OCI-LY3 (cell line): ENCODE measurements at regions not wholly inside any gene's neighbourhood (a gene's known extent, or its start where the extent isn't known, plus 50 kb on each side); places are given as distances from the start of the nearest gene placed in this dataset.

Experiments used
- H2AFZ ChIP-seq: fragments of 200-600, 300-600 bp; shearing (Covaris generic); 2 replicates; pipeline ENCODE4 v1.6.0; 2014; ENCODE audit warnings: antibody characterized with exemption, low read depth, low read length
- H3K27ac ChIP-seq: fragments of 200-600, 300-600 bp; sonication (generic); 2 replicates; pipeline ENCODE4 v1.5.1; 2014; ENCODE audit warnings: mild to moderate bottlenecking, low read length, moderate library complexity, mixed read lengths
- H3K27me3 ChIP-seq: fragments of 200-600, 300-600 bp; sonication (generic); 2 replicates; pipeline ENCODE4 v1.6.1; 2014; ENCODE audit warnings: low read depth, low read length, mixed read lengths
- H3K36me3 ChIP-seq: fragments of 200-600, 300-600 bp; sonication (generic); replicated peaks from 2 replicates; pipeline ENCODE3; 2014; ENCODE audit warnings: low read depth, low read length, mixed read lengths
- H3K4me1 ChIP-seq: fragments of 300-600, 200-600 bp; sonication (generic); 2 replicates; pipeline ENCODE4 v1.6.1; 2014; ENCODE audit warnings: low read length, mixed read lengths
- H3K4me2 ChIP-seq: fragments of 200-600, 300-600 bp; sonication (generic); 2 replicates; pipeline ENCODE4 v1.6.1; 2014; ENCODE audit warnings: low read length, mixed read lengths
- H3K4me3 ChIP-seq: fragments of 300-600, 200-600 bp; sonication (generic); 2 replicates; pipeline ENCODE4 v1.5.1; 2014; ENCODE audit warnings: antibody characterized with exemption, mild to moderate bottlenecking, low read length, moderate library complexity
- H3K79me2 ChIP-seq: fragments of 300-600, 200-600 bp; shearing (Covaris generic); 2 replicates; pipeline ENCODE4 v1.6.1; 2014; ENCODE audit warnings: mild to moderate bottlenecking, low read length, mixed read lengths
- H3K9ac ChIP-seq: fragments of 300-600, 200-600 bp; shearing (Covaris generic); 2 replicates; pipeline ENCODE4 v1.6.0; 2014; ENCODE audit warnings: mild to moderate bottlenecking, low read length, moderate library complexity
- H3K9me3 ChIP-seq: fragments of 200-600, 300-600 bp; shearing (Covaris generic); 2 replicates; pipeline ENCODE4 v1.6.1; 2014; ENCODE audit warnings: low read length, mixed read lengths; ENCODE audit not compliant: insufficient read depth
- H4K20me1 ChIP-seq: fragments of 200-600, 300-600 bp; sonication (generic); 2 replicates; pipeline ENCODE4 v1.6.1; 2016; ENCODE audit warnings: low read length, mixed read lengths; ENCODE audit not compliant: insufficient read depth
- EZH2phosphoT487 ChIP-seq: fragments of 200-600 bp; shearing (Covaris generic); IDR thresholded peaks from 2 replicates; pipeline ENCODE4 v1.6.1; 2018; ENCODE audit warnings: antibody characterized with exemption, mixed run types, low read depth
- TF ChIP-seq, protein P1 (sequence below): fragments of 200-600, 300-600 bp; sonication (generic); IDR thresholded peaks from 2 replicates; pipeline ENCODE4 v1.5.1; 2014; ENCODE audit warnings: antibody characterized with exemption, low read length, low read depth

DNA sequence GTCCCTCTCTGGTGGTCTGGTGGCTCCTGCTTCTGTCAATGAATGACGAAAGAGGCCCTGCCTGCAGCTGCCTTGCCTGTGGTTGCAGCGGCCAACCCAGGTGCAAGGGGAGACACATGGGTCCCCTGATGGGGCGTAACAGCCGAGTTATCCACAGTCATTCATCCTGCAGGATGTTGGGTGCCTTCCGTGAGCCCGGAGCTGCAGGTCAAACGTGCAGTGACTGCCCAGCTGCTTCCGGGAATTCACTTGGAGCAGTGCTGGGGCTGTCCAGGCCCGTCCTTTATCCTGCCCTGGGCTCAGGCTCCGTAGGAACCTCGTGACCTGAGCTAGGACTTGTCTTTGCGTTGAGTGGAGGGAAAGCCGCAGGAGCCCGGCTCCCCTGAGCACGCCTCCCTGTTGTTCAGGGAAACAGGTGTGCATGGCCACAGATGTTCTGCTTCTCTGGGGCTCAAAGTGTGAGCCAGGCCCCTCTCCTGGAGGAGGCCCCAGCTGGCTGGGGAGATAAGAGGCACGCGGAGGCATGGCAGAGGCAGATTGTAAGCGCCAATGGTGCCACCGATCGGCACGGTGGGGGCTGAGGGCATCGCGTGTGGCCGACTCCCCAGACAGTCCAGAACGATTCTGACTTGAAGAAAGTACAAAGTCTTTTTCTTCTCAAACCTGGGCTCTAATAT, 635.4 kb downstream of the BRD1 start:
- H3K4me2 ChIP-seq = no peak overlapping the region
- H3K36me3 ChIP-seq = no peaks in the 10 kb centered on the region
- H3K27me3 ChIP-seq = no peaks in the 10 kb centered on the region
- H3K4me3 ChIP-seq = no peak overlapping the region
- no peak overlapping the region for H3K27ac ChIP-seq
- H3K4me1 ChIP-seq = no peaks in the 10 kb centered on the region
- no peaks in the 10 kb centered on the region for H4K20me1 ChIP-seq
- H2AFZ ChIP-seq = no peak overlapping the region
- no peaks in the 10 kb centered on the region for H3K9me3 ChIP-seq
- no peak overlapping the region for H3K9ac ChIP-seq
- no peaks in the 10 kb centered on the region for H3K79me2 ChIP-seq
- no peak for TF ChIP-seq EZH2phosphoT487
- TF ChIP-seq, protein P1, sequence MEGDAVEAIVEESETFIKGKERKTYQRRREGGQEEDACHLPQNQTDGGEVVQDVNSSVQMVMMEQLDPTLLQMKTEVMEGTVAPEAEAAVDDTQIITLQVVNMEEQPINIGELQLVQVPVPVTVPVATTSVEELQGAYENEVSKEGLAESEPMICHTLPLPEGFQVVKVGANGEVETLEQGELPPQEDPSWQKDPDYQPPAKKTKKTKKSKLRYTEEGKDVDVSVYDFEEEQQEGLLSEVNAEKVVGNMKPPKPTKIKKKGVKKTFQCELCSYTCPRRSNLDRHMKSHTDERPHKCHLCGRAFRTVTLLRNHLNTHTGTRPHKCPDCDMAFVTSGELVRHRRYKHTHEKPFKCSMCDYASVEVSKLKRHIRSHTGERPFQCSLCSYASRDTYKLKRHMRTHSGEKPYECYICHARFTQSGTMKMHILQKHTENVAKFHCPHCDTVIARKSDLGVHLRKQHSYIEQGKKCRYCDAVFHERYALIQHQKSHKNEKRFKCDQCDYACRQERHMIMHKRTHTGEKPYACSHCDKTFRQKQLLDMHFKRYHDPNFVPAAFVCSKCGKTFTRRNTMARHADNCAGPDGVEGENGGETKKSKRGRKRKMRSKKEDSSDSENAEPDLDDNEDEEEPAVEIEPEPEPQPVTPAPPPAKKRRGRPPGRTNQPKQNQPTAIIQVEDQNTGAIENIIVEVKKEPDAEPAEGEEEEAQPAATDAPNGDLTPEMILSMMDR = no peak

DNA sequence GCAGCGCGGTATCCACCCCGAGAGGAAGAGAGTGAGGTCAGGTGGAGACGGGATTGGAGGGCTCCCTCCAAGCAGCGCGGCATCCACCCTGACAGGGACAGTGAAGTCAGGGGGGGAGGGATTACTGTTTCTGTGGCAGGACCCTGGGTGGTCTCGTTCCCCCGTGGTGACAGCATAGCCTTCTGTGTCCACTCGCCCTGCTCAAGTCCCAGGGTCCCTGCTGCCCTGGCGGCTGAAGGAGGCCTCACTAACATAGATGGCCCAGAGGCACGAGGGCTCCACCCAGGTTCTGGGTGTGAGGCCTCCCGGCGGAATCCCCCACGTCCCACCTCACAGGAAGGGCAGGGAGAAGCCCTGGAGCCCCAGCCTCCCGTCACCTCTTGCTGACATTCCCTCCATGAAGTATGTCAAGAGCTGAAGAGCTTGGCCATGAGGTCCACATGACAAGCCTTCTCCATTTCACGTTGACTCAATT, 636.1 kb downstream of the BRD1 start:
- Histone ChIP-seq H4K20me1 (no peaks in the 10 kb centered on the region), H3K36me3 (no peaks in the 10 kb centered on the region), H3K4me3 (no peak overlapping the region), H2AFZ (no peak overlapping the region), H3K9me3 (no peaks in the 10 kb centered on the region), H3K4me2 (no peak overlapping the region), H3K4me1 (no peaks in the 10 kb centered on the region), H3K27me3 (no peaks in the 10 kb centered on the region), H3K9ac (no peak overlapping the region), H3K27ac (no peak overlapping the region), H3K79me2 (no peaks in the 10 kb centered on the region)
- no peak for TF ChIP-seq EZH2phosphoT487
- TF ChIP-seq, protein P1 = no peak

DNA sequence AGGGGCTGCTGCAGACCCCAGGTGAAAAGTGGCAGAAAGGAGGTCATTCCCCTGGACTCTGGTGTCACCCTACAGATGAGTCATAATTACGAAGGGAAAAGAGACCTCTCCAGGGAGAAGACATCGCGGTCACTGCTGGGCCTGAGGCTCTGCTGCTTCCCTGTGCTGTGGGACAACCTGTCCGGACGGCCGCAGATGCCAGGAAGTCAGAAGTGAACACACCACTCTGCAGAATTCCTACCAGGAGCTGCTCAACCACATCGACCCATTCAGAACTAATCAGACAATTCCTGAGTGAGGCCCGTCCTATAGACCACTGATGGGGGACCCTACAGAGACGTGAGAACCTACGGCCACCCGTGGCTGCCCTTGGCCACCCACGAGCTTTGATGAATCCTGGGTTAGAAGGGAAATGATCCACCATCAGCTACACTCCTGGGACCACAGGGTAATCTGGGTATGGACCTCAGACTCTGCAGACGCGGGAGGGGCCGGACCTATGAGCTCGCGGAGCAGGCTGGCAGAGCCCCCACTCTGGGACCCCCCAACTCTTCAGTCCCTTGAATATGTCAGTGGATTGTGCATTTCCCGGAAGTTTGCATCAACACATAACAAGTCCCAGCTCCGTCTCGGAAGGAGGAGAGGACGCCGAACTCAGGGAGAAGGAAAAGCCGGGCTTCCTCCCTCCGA, 636.7 kb downstream of the BRD1 start:
- TF ChIP-seq, protein P1 = no peak
- TF ChIP-seq EZH2phosphoT487 = no peak
- H4K20me1 ChIP-seq = no peaks in the 10 kb centered on the region
- no peaks in the 10 kb centered on the region for H3K4me1 ChIP-seq
- H3K27me3 ChIP-seq = no peaks in the 10 kb centered on the region
- H3K9me3 ChIP-seq = no peaks in the 10 kb centered on the region
- no peak overlapping the region for H3K9ac ChIP-seq
- H3K27ac ChIP-seq = no peak overlapping the region
- no peaks in the 10 kb centered on the region for H3K36me3 ChIP-seq
- H3K4me3 ChIP-seq = no peak overlapping the region
- H2AFZ ChIP-seq = no peak overlapping the region
- no peaks in the 10 kb centered on the region for H3K79me2 ChIP-seq
- no peak overlapping the region for H3K4me2 ChIP-seq

DNA sequence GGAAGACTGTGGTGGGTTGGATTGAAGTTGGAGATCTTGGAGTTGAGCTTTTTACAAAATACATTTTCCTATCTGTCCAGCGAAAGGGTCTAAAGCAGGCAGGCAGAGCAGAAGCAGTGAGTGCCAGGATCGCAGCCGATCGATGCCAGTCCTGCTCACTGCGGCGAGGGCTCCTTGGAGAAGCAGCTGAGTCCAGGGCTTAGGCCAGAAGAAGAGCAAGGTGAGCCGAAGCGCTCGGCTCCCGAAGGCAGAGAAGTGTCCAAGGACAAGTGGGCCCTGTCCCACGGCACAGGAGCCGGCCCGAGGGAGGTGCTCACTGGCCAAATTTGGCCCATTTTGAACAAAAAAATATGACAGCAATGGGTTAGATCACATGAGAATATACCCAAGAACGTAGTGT, 637.8 kb downstream of the BRD1 start:
- Histone ChIP-seq H3K9ac (no peak overlapping the region), H3K27me3 (no peaks in the 10 kb centered on the region), H3K4me3 (no peak overlapping the region), H2AFZ (no peak overlapping the region), H3K4me2 (no peak overlapping the region), H3K4me1 (no peaks in the 10 kb centered on the region), H3K27ac (no peak overlapping the region), H3K79me2 (no peaks in the 10 kb centered on the region), H3K9me3 (no peaks in the 10 kb centered on the region), H4K20me1 (no peaks in the 10 kb centered on the region), H3K36me3 (no peaks in the 10 kb centered on the region)
- no peak for TF ChIP-seq EZH2phosphoT487
- TF ChIP-seq, protein P1 = no peak
